Upper lobe of left lung (tissue), 6 donors: ENCODE measurements at regions not wholly inside any gene's neighbourhood (a gene's known extent, or its start where the extent isn't known, plus 50 kb on each side); places are given as distances from the start of the nearest gene placed in this dataset.

Experiments
- ATAC-seq, 2 donors: fragments of 200-7000 bp; cut with Tn5 transposase; one replicate each; pipeline ENCODE4 v1.9.1; 2022; ENCODE audit warnings: mild to moderate bottlenecking in 2 of 2, moderate library complexity in 2 of 2; ENCODE audit not compliant: low FRiP score in 2 of 2
- DNase-seq, 2 donors: peaks; one replicate each; pipeline ENCODE4 v3.0.0-alpha.2; 2019 to 2020
- H3K27ac ChIP-seq, 4 donors: fragments of 200-600 bp; sonication (generic); one replicate each; pipeline ENCODE4 v1.5.1; 2016 to 2019
- H3K27me3 ChIP-seq, 4 donors: fragments of 200-600 bp; sonication (generic); one replicate each; pipeline ENCODE4 v1.5.1; 2017 to 2019
- H3K36me3 ChIP-seq, 4 donors: fragments of 200-600 bp; sonication (generic); one replicate each; pipeline ENCODE4 v1.5.1; 2016 to 2019
- H3K4me1 ChIP-seq, 4 donors: fragments of 200-600 bp; sonication (generic); one replicate each; pipeline ENCODE4 v1.5.1; 2018 to 2019
- H3K4me3 ChIP-seq, 4 donors: fragments of 200-600 bp; sonication (generic); one replicate each; pipeline ENCODE4 v1.5.1; 2017 to 2019; ENCODE audit warnings: mild to moderate bottlenecking in 2 of 4, moderate library complexity in 1 of 4
- H3K9me3 ChIP-seq, 4 donors: fragments of 200-600 bp; sonication (generic); one replicate each; pipeline ENCODE4 v1.5.1; 2018 to 2019
- EP300 ChIP-seq, 4 donors: sonication (generic); formaldehyde crosslinking; IDR thresholded peaks; one replicate each; pipeline ENCODE4 v1.5.1; 2017; ENCODE audit warnings: antibody characterized with exemption in 4 of 4, control low read depth in 2 of 4
- POLR2A ChIP-seq, 4 donors: fragments of 450-650 bp; IDR thresholded peaks; one replicate each; pipeline ENCODE4 v1.5.1; 2016 to 2017; ENCODE audit warnings: antibody characterized with exemption in 4 of 4, mild to moderate bottlenecking in 2 of 4
- POLR2AphosphoS5 ChIP-seq, 2 donors: sonication (generic); formaldehyde crosslinking; IDR thresholded peaks; one replicate each; pipeline ENCODE4 v1.5.1; 2017; ENCODE audit warnings: antibody characterized with exemption in 2 of 2
- WGBS, 2 donors: methylation state at CpG; one replicate each; pipeline ENCODE4 v1.1.5; 2017 to 2018; 5-methylcytosine and 5-hydroxymethylcytosine counted together
- TF ChIP-seq, protein P1 (sequence below), 6 experiments: fragments of 450-650 bp in 4 of 6; fragments of 200-600 bp in 2 of 6; sonication (generic) in 2 of 6; IDR thresholded peaks; one replicate each; pipeline ENCODE4 v1.5.1; 2016 to 2019; ENCODE audit warnings: antibody characterized with exemption in 6 of 6
- donor health status: DM: no; HTN: no; CAD: no; lungs with moderate emphysema.
- donor health status: DM: no; HTN: yes; CAD: no; lungs with severe emphysema.

- TF ChIP-seq POLR2AphosphoS5 (IDR thresholded peaks at IDR 0.05) (no peak), EP300 (IDR thresholded peaks at IDR 0.05) (no peak), POLR2A (IDR thresholded peaks at IDR 0.05) (no peak)
- TF ChIP-seq, protein P1, sequence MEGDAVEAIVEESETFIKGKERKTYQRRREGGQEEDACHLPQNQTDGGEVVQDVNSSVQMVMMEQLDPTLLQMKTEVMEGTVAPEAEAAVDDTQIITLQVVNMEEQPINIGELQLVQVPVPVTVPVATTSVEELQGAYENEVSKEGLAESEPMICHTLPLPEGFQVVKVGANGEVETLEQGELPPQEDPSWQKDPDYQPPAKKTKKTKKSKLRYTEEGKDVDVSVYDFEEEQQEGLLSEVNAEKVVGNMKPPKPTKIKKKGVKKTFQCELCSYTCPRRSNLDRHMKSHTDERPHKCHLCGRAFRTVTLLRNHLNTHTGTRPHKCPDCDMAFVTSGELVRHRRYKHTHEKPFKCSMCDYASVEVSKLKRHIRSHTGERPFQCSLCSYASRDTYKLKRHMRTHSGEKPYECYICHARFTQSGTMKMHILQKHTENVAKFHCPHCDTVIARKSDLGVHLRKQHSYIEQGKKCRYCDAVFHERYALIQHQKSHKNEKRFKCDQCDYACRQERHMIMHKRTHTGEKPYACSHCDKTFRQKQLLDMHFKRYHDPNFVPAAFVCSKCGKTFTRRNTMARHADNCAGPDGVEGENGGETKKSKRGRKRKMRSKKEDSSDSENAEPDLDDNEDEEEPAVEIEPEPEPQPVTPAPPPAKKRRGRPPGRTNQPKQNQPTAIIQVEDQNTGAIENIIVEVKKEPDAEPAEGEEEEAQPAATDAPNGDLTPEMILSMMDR (IDR thresholded peaks at IDR 0.05) = no peak
- H3K4me3 ChIP-seq = no peak overlapping the region
- no peaks in the 10 kb centered on the region for H3K36me3 ChIP-seq
- H3K4me1 ChIP-seq = no peaks in the 10 kb centered on the region
- no peak for DNase-seq
- WGBS, 2 donors = 78% methylated on average over 3 of the region's 3 CpGs
- no peak overlapping the region for H3K27ac ChIP-seq
- ATAC-seq = no peak
- H3K27me3 ChIP-seq = no peaks in the 10 kb centered on the region
- H3K9me3 ChIP-seq = no peaks in the 10 kb centered on the region
Measured at GRCh38 chr1:56227886-56228285, 351.5 kb downstream of the PLPP3 start.

GRCh38 chr1:56227401-56227800, 352.0 kb downstream of the PLPP3 start:
- WGBS, 2 donors = 80 to 96% methylated on average over 1 of the region's 1 CpG
- TF ChIP-seq POLR2AphosphoS5 (IDR thresholded peaks at IDR 0.05) = no peak

GRCh38 chr1:56225964-56226815, 353.2 kb downstream of the PLPP3 start:
- no peaks in the 10 kb centered on the region for H3K9me3 ChIP-seq
- WGBS, 2 donors = 97 to 100% methylated on average over 1 of the region's 1 CpG
- TF ChIP-seq, protein P1 (IDR thresholded peaks at IDR 0.05) = no peak
- TF ChIP-seq EP300 (IDR thresholded peaks at IDR 0.05) (no peak), POLR2A (IDR thresholded peaks at IDR 0.05) (no peak), POLR2AphosphoS5 (IDR thresholded peaks at IDR 0.05) (no peak)

More at GRCh38 chr1:56227401-56227800, 352.0 kb downstream of the PLPP3 start:
- no peak for ATAC-seq
- H3K36me3 ChIP-seq = no peaks in the 10 kb centered on the region
- H3K4me1 ChIP-seq = no peaks in the 10 kb centered on the region
- H3K4me3 ChIP-seq = no peak overlapping the region
- H3K27ac ChIP-seq = no peak overlapping the region
- no peaks in the 10 kb centered on the region for H3K27me3 ChIP-seq
- H3K9me3 ChIP-seq = no peaks in the 10 kb centered on the region
- DNase-seq = no peak

GRCh38 chr1:56223968-56224367, 355.4 kb downstream of the PLPP3 start:
- no peak for TF ChIP-seq POLR2A (IDR thresholded peaks at IDR 0.05)
- TF ChIP-seq POLR2AphosphoS5 (IDR thresholded peaks at IDR 0.05) = no peak
- Histone ChIP-seq H3K36me3 (no peaks in the 10 kb centered on the region), H3K27ac (no peak overlapping the region), H3K4me3 (no peak overlapping the region), H3K27me3 (no peaks in the 10 kb centered on the region), H3K9me3 (no peaks in the 10 kb centered on the region), H3K4me1 (no peaks in the 10 kb centered on the region)
- ATAC-seq = peak in 1 of 2 donors; percentile 74
- WGBS, 2 donors = 90 to 100% methylated on average over 2 of the region's 2 CpGs
- no peak for DNase-seq

More at GRCh38 chr1:56225964-56226815, 353.2 kb downstream of the PLPP3 start:
- Histone ChIP-seq H3K36me3 (no peaks in the 10 kb centered on the region), H3K27ac (no peak overlapping the region), H3K4me1 (no peaks in the 10 kb centered on the region), H3K27me3 (no peaks in the 10 kb centered on the region), H3K4me3 (no peak overlapping the region)
- no peak for ATAC-seq
- DNase-seq = no peak

DNA sequence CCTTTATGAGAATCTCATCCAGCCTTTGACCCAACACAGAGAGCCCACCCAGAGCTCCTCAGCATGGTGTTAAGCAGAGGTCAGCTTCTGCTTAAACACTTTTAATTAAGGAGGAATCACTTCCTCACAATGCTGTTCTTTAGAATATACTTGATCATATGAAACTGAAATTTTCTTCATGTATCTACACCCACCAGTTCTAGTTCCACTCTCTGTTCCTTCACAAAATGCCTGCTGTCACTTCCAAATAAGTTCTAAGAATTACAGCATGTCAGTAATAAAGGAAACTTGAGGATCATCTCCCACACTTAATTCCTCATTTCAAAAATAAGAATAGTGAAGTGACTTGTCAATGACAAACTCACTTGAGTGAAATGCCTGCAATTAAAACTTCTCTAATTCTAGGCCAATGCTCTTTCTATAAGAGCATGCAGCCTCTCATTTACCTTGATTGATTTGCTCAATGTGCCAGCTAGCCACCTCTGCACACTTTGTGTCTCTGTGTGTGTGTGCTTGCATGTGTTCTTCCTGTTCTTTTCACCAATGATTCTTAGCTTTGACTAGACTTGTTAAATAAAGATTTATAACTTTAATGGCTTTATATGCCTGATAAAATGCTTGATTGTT, 356.3 kb downstream of the PLPP3 start:
- H3K27ac ChIP-seq = no peak overlapping the region
- no peaks in the 10 kb centered on the region for H3K36me3 ChIP-seq
- H3K27me3 ChIP-seq = no peaks in the 10 kb centered on the region
- H3K4me1 ChIP-seq = no peaks in the 10 kb centered on the region
- H3K4me3 ChIP-seq = no peak overlapping the region
- no peak for DNase-seq
- TF ChIP-seq, protein P1 (IDR thresholded peaks at IDR 0.05) = no peak
- no peak for ATAC-seq
- no peaks in the 10 kb centered on the region for H3K9me3 ChIP-seq
